ENCODE measurements at regions not wholly inside any gene's neighbourhood (a gene's known extent, or its start where the extent isn't known, plus 50 kb on each side); places are given as distances from the start of the nearest gene placed in this dataset.

- Histone ChIP-seq H3K9me3 (no peaks in the 10 kb centered on the region), H3K4me3 (no peak overlapping the region), H3K4me1 (no peaks in the 10 kb centered on the region), H3K36me3 (no peaks in the 10 kb centered on the region), H3K27me3 (replicated peaks in 1 of 7) (no peaks in the 10 kb centered on the region), H3K27ac (no peak overlapping the region)
- intact Hi-C loops (cut with DNase I; ENCODE audit: low total_unique reads): no loop called here
- TF ChIP-seq POLR2A (IDR thresholded peaks at IDR 0.05): no peak
- TF ChIP-seq CTCF (IDR thresholded peaks at IDR 0.05 in 8 of 11, conservative IDR thresholded peaks at IDR 0.05 in 3 of 11): no peak
- no peak for TF ChIP-seq POLR2AphosphoS5 (IDR thresholded peaks at IDR 0.05)
- 83 to 92% (median 88%) methylated on average over 1 of the region's 1 CpG for WGBS, 5 donors
- no peak for DNase-seq
These were observed 430.7 kb upstream of the RBMS3 start for GRCh38 chr3:28850186-28850585.

GRCh38 chr3:28853830-28854229 lies 427.0 kb upstream of the RBMS3 start:
- intact Hi-C loops (cut with DNase I; ENCODE audit: low total_unique reads): no loop called here
- Histone ChIP-seq H3K9me3 (no peaks in the 10 kb centered on the region), H3K27ac (no peak overlapping the region), H3K4me3 (no peak overlapping the region), H3K36me3 (no peaks in the 10 kb centered on the region), H3K27me3 (replicated peaks in 1 of 7) (no peaks in the 10 kb centered on the region), H3K4me1 (no peaks in the 10 kb centered on the region)
- 24 to 71% (median 56%) methylated on average over 1 of the region's 1 CpG for WGBS, 5 donors
- no peak for TF ChIP-seq POLR2AphosphoS5 (IDR thresholded peaks at IDR 0.05)
- TF ChIP-seq CTCF (IDR thresholded peaks at IDR 0.05 in 8 of 11, conservative IDR thresholded peaks at IDR 0.05 in 3 of 11): no peak
- no peak for TF ChIP-seq POLR2A (IDR thresholded peaks at IDR 0.05)
- no peak for DNase-seq

GRCh38 chr3:28856796-28857195 lies 424.1 kb upstream of the RBMS3 start:
- 55 to 75% (median 61%) methylated on average over 3 of the region's 3 CpGs for WGBS, 5 donors
- Histone ChIP-seq H3K36me3 (no peaks in the 10 kb centered on the region), H3K4me3 (no peak overlapping the region), H3K27me3 (replicated peaks in 1 of 7) (no peaks in the 10 kb centered on the region), H3K9me3 (no peaks in the 10 kb centered on the region), H3K27ac (no peak overlapping the region), H3K4me1 (no peaks in the 10 kb centered on the region)
- no peak for TF ChIP-seq POLR2A (IDR thresholded peaks at IDR 0.05)
- TF ChIP-seq CTCF (IDR thresholded peaks at IDR 0.05 in 8 of 11, conservative IDR thresholded peaks at IDR 0.05 in 3 of 11): no peak
- TF ChIP-seq POLR2AphosphoS5 (IDR thresholded peaks at IDR 0.05): no peak
- intact Hi-C loops (cut with DNase I; ENCODE audit: low total_unique reads): no loop called here
- DNase-seq: no peak

- no peaks in the 10 kb centered on the region for H3K27me3 ChIP-seq (replicated peaks in 1 of 7)
- intact Hi-C loops (cut with DNase I; ENCODE audit: low total_unique reads): no loop called here
- H3K27ac ChIP-seq: no peak overlapping the region
- H3K36me3 ChIP-seq: no peaks in the 10 kb centered on the region
- no peaks in the 10 kb centered on the region for H3K9me3 ChIP-seq
- H3K4me3 ChIP-seq: no peak overlapping the region
- no peaks in the 10 kb centered on the region for H3K4me1 ChIP-seq
- no peak for DNase-seq
- TF ChIP-seq POLR2A (IDR thresholded peaks at IDR 0.05): no peak
- TF ChIP-seq POLR2AphosphoS5 (IDR thresholded peaks at IDR 0.05): no peak
These were observed 421.0 kb upstream of the RBMS3 start for GRCh38 chr3:28859897-28860296.

GRCh38 chr3:28860307-28860706 lies 420.6 kb upstream of the RBMS3 start:
- Histone ChIP-seq H3K27me3 (replicated peaks in 1 of 7) (no peaks in the 10 kb centered on the region), H3K9me3 (no peaks in the 10 kb centered on the region), H3K36me3 (no peaks in the 10 kb centered on the region), H3K4me1 (no peaks in the 10 kb centered on the region), H3K4me3 (no peak overlapping the region), H3K27ac (no peak overlapping the region)
- no peak for TF ChIP-seq POLR2A (IDR thresholded peaks at IDR 0.05)
- TF ChIP-seq POLR2AphosphoS5 (IDR thresholded peaks at IDR 0.05): no peak
- TF ChIP-seq CTCF (IDR thresholded peaks at IDR 0.05 in 8 of 11, conservative IDR thresholded peaks at IDR 0.05 in 3 of 11): no peak
- WGBS, 5 donors: 28 to 52% (median 42%) methylated on average over 4 of the region's 4 CpGs
- no peak for DNase-seq
- intact Hi-C loops (cut with DNase I; ENCODE audit: low total_unique reads): no loop called here
